GM18520 (cell line): ENCODE measurements at regions not wholly inside any gene's neighbourhood (a gene's known extent, or its start where the extent isn't known, plus 50 kb on each side); places are given as distances from the start of the nearest gene placed in this dataset.
"Not testable (repeated sequence)": the region's sequence is repeated elsewhere in the genome, so short reads cannot be mapped to it uniquely, and the experiment has no call there.

Experiments
- ATAC-seq: cut with Tn5 transposase; IDR thresholded peaks from one replicate; pipeline ENCODE4 v1.9.1; 2021; ENCODE audit not compliant: unreplicated experiment

GRCh38 chr3:20310629-20311028 is 124.6 kb upstream of the SGO1 start:
- no peak for ATAC-seq

DNA sequence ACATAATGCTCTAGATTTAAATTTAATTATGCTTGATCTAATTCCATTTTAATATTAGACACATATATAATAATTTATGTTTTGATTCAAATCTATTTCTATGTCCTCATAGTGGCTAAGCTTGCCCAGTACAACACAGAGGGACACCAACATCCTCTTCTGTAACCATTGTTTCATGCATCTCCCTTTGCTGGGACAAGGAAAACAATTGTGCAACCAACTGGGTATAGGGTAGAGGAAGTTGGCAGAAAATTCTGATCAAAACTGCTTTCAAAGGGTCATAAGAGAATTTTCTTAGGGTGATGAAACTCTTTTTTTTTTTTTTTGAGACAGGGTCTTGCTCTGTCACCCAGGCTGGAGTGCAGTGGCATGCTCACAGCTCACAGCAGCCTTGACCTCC is 121.4 kb upstream of the SGO1 start:
- no peak for ATAC-seq

GRCh38 chr3:20305647-20306046 is 119.6 kb upstream of the SGO1 start:
- ATAC-seq = no peak

DNA sequence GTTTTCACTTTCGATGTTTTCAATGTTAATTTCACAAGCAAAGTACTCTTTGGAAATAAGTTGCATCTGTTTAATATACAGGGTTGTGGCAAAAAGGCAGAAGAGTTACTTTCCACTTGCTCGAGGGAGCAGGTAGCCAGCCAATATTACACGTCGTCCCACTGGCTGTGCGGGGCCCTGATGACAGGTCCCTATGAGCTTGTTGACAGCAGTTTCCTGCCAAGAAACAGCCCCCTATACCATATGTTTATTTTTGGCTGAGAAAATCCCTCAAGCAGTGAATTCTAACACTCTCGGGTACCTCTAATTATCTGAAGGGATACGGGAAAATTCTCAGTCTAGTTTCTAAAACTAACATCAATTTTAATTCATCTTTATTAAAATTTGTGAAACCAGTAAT is 116.8 kb upstream of the SGO1 start:
- ATAC-seq = no peak

DNA sequence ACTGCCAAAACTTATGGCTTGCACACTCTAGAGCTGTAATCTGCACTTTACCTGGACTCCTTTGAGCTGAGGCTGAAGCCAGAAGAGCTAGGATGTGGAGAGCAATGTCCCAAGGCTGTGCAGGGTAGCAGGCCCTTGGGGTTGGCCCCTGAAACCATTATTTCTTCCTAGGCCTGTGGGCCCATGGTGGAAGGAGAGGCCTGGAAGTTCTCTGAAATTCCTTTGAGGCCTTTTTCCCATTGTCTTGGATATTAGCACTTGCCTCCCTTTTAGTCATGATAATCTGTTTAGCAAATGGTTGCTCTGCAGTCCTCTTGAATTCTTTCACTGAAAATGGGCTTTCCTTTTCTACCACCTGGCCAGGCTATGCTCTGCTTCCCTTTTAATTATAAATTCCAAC is 102.0 kb upstream of the SGO1 start:
- ATAC-seq = no peak

DNA sequence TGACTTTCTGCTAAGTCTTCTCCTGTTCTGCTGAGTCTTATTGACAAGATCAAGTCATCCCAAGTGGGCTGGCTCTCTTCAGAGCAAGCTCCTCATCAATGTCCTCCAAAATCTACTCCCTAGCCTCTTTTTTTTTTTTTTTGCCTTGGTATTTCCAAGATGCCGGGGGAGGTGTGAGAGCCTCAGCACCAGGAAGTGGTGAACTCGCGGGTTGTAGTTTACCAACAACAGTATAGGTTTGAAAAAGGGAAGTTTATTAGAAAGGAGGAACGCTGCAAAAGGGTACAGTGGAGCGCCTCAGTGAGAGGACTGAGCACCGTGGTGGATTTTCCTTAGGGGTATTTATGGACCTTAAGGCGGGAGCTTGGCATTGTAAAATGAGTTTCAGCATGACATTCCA is 94.3 kb upstream of the SGO1 start:
- ATAC-seq = no peak

DNA sequence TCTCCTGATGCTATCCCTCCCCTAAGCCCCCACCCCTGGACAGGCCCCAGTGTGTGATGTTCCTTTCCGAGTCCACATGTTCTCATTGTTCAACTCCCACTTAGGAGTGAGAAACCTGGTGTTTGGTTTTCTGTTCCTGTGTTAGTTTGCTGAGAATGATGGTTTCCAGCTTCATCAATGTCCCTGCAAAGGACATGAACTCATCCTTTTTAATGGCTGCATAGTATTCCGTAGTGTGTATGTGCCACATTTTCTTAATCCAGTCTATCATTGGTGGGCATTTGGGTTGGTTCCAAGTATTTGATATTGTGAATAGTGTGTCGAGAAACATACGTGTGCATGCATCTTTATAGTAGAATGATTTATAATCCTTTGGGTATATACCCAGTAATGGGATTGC is 80.0 kb upstream of the SGO1 start:
- ATAC-seq = not testable (repeated sequence)

GRCh38 chr3:20264900-20265567 is 79.0 kb upstream of the SGO1 start:
- no peak for ATAC-seq

- no peak for ATAC-seq
Measured at GRCh38 chr3:20258371-20258770, 72.4 kb upstream of the SGO1 start.

DNA sequence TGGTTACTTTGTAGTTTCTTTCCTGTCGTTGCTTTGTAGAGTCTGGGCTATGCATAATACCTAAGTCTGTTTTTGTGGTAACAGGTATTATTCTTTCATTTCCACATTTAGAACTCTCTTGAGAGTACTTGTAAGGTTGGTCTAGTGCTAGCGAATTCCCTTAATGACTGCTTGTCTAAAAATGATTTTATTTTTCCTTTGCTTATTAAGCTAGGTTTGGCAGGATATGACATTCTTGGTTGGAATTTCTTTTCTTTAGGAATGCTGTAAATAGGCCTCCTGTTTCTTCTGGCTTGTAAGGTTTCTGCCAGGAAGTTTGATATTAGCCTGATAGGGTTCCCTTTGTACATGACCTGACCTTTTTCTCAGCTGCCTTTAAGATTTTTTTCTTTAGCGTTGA is 70.1 kb upstream of the SGO1 start:
- ATAC-seq = no peak

- ATAC-seq = no peak
Measured at GRCh38 chr3:20254268-20255117, 68.5 kb upstream of the SGO1 start.

DNA sequence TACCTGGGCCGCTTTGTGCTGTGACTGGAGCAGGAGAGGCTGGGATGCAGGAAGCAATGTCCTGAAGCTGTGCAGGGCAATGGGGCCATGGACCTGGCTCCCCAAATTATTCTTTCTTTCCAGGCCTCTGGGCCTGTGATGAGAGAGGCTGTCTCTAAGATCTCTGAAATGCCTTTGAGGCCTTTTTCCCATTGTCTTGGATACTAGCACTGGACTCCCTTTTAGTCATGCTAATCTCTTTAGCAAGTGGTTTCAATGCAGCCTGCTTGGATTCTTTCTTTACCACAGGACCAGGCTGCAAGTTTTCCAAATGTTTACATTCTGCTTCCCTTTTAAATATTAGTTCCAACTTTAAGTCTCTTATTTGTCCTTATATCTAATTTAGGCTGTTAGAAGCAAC is 64.8 kb upstream of the SGO1 start:
- no peak for ATAC-seq

DNA sequence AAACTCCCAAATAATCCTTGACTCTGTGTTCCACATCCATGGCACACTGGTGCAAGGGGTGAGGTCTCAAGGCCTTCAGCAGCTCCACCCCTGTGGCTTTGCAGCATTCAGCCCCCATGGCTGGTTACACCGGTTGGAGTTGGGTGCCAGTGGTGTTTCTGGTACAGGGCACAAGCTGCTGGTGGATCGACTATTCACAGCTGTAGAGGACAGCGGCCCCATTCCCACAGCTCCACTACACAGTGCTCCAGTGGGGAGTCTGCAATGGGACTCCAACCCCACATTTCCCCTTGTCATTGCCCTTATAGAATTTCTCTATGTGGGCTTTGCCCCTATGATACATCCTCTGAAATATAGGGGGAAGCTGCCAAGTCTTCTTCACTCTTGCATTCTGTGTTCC is 64.3 kb upstream of the SGO1 start:
- ATAC-seq = no peak

DNA sequence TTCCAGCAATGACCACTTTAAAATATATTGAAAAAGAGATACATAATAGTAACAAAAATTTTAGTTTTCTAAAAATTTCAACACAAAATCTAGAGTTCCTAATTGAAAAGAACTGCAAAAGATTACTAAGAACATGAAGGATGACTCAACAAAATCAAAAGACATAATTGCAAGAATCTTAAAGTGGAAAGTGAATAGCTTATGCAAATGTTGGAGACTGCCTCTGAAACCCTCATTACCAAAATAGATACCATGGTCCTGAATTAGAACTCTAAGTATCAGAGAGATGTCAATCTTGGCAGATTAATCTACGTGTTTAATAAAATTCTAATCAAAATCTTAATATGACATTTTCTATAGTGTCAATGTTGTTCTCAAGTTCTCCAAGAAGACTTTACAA is 60.7 kb upstream of the SGO1 start:
- ATAC-seq = peak; percentile 56

DNA sequence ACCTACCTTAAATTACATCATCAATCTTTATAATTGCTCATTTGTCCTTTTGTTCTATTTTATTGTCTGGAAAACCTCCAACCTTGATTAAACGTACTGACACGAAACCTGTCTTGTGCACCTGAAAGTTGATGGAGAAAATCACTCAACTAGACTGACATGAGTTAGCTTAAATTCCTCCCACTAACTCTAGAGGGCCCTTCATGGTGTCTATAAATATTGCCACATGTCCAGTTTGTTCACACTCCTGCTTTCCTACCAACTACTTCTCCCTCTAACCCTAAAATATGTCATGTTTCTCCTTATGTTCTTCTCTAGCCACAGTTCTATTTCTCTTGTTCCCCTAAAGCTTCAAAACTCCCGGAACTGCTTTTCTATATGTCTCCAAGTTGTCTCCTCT is 59.8 kb upstream of the SGO1 start:
- ATAC-seq = no peak

DNA sequence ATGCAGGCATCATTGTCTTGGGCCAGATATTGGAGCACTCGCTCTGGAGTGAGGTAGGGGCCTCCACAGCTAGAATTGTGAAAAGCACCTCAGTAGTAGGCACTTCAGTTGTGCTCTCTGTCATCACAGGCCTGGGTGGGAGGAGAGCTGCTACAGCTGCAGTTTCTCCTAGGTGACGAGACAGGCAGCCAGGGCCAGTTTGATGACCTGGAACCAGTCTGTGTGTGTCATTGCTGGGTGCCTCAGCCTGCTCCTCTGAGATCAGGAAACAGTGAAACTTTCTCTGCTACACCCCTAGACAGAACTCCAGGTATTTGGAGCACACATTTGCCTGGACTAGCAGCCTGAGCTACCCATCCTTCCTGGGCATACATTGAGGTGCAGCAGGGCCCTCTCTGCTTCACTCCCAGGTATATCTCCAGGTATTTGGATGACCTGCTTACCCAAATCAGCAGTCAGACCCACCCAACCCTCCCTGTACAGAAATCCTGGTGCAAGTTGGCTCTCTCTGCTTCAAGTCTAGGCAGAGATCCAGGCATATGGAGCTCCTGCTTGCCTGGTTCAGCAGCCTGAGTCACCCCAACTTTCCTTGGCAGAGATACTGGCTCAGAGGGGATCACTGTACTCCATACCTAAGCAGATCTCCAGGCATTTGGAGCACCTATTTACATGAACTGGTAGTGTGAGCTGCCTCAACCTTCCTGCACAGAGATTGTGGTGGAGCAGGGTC is 54.3 kb upstream of the SGO1 start:
- ATAC-seq = no peak

DNA sequence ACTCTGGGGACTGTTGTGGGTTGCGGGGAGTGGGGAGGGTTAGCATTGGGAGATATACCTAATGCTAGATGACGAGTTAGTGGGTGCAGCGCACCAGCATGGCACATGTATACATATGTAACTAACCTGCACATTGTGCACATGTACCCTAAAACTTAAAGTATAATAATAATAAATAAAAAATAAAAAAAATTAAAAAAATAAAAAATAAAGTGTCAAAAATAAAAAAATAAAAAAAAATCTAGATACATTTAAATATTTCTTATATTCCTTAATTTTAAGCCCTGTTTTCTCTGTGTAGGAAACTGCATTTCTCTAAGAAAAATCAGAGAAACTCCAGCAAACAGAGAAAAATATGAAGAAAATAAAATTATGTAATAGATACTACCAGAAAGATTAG is 52.2 kb upstream of the SGO1 start:
- ATAC-seq = not testable (repeated sequence)

DNA sequence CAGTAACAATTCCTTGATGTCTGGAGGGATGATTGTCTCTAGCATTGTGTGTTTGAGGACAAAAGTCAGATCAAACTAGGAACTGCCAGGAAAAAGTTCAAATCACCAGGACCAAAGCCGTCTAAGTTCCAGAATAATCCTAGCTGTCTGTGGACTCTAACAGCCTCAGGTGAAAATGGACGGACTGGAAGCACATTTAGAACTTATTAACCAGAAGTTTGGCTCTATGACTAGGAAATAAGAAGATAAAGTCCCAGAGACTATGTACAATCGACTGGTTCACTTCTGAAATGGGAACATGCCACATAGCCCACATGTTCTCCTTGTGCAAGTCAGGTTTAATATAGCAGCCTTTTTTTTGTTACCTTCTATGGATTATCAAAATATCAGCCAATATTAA is 50.6 kb upstream of the SGO1 start:
- ATAC-seq = no peak
